IMR-90 (cell line): ENCODE measurements at regions not wholly inside any gene's neighbourhood (a gene's known extent, or its start where the extent isn't known, plus 50 kb on each side); places are given as distances from the start of the nearest gene placed in this dataset.

Experiments used
- ATAC-seq: fragments of 200-7000 bp; cut with Tn5 transposase; 2 replicates; pipeline ENCODE4 v1.9.1; 2020; ENCODE audit warnings: low read depth, mild to moderate bottlenecking, moderate library complexity
- BruUV-seq: library from RNA; stranded (reverse); fragments of 400-500 nt; replicated peaks from 2 replicates; lab custom pipeline; 2021; lab: Mats Ljungman, UMichigan
- CTCF ChIA-PET: fragments of 300-600 bp; formaldehyde crosslinking; extraction: SDS; loops from one replicate; lab custom pipeline; 2021; ENCODE audit warnings: antibody characterized with exemption; lab: Yijun Ruan, JAX
- POLR2A ChIA-PET: fragments of 300-600 bp; sonication (Branson Sonifier 250); formaldehyde crosslinking; loops from one replicate; lab custom pipeline; 2022; ENCODE audit warnings: antibody characterized with exemption; ENCODE audit not compliant: unreplicated experiment; lab: Charles Lee
- DNase-seq: peaks from one replicate; pipeline ENCODE4 v3.0.0; 2013
- H2AFZ ChIP-seq: replicated peaks from 2 replicates; pipeline ENCODE3; 2013; ENCODE audit warnings: low read length, mild to moderate bottlenecking; ENCODE audit not compliant: poor library complexity
- H2AK5ac ChIP-seq: 2 replicates; pipeline ENCODE4 v1.6.1; 2013; ENCODE audit warnings: low read depth, low read length, inconsistent platforms
- H2AK9ac ChIP-seq: replicated peaks from 2 replicates; pipeline ENCODE3; 2013; ENCODE audit warnings: mild to moderate bottlenecking, low read depth, low read length, moderate library complexity; ENCODE audit not compliant: poor library complexity
- H2BK120ac ChIP-seq: 2 replicates; pipeline ENCODE4 v1.6.1; 2013; ENCODE audit warnings: low read depth, low read length, inconsistent platforms
- H2BK15ac ChIP-seq: 3 replicates; pipeline ENCODE4 v1.6.1; 2013; ENCODE audit warnings: low read depth, low read length, inconsistent platforms
- H2BK20ac ChIP-seq: 2 replicates; pipeline ENCODE4 v1.6.1; 2013; ENCODE audit warnings: low read depth, mild to moderate bottlenecking, inconsistent platforms, low read length, moderate library complexity
- H2BK5ac ChIP-seq: 2 replicates; pipeline ENCODE4 v1.6.1; 2013; ENCODE audit warnings: mild to moderate bottlenecking, low read depth, low read length, inconsistent platforms; ENCODE audit not compliant: poor library complexity, severe bottlenecking
- H3K14ac ChIP-seq: replicated peaks from 2 replicates; pipeline ENCODE4 v1.6.1; 2013; ENCODE audit warnings: low read depth, low read length, inconsistent platforms
- H3K18ac ChIP-seq: 2 replicates; pipeline ENCODE4 v1.6.1; 2013; ENCODE audit warnings: low read depth, low read length, control low read depth
- H3K23ac ChIP-seq: 2 replicates; pipeline ENCODE4 v1.6.1; 2013; ENCODE audit warnings: low read depth, low read length, inconsistent platforms
- H3K27ac ChIP-seq: 2 replicates; pipeline ENCODE4 v1.5.1; 2013; ENCODE audit warnings: mild to moderate bottlenecking, control low read depth, low read length; ENCODE audit not compliant: insufficient read depth
- H3K27me3 ChIP-seq: 2 replicates; pipeline ENCODE4 v1.6.1; 2013; ENCODE audit warnings: low read length; ENCODE audit not compliant: control insufficient read depth, insufficient read depth
- H3K36me3 ChIP-seq: 2 replicates; pipeline ENCODE4 v1.6.1; 2013; ENCODE audit warnings: low read length, mixed read lengths; ENCODE audit not compliant: control insufficient read depth, insufficient read depth
- H3K4ac ChIP-seq: 2 replicates; pipeline ENCODE4 v1.6.1; 2013; ENCODE audit warnings: low read depth, low read length, inconsistent platforms
- H3K4me1 ChIP-seq: 2 replicates; pipeline ENCODE4 v1.6.1; 2013; ENCODE audit warnings: low read length, mixed read lengths; ENCODE audit not compliant: control insufficient read depth, insufficient read depth
- H3K4me2 ChIP-seq: 2 replicates; pipeline ENCODE4 v1.6.1; 2013; ENCODE audit warnings: low read depth, mild to moderate bottlenecking, control low read depth, low read length, moderate library complexity
- H3K4me3 ChIP-seq: 2 replicates; pipeline ENCODE4 v1.5.1; 2013; ENCODE audit warnings: low read depth, mild to moderate bottlenecking, control low read depth, low read length, moderate library complexity; ENCODE audit not compliant: insufficient read depth
- H3K56ac ChIP-seq: 2 replicates; pipeline ENCODE4 v1.6.1; 2013; ENCODE audit warnings: low read length, inconsistent platforms; ENCODE audit not compliant: insufficient read depth; ENCODE audit errors: extremely low read depth
- H3K79me1 ChIP-seq, 2 experiments: 2 replicates each; pipeline ENCODE4 v1.6.1; 2013; ENCODE audit warnings: low read length in 2 of 2, inconsistent platforms in 1 of 2, low read depth in 1 of 2
- H3K9ac ChIP-seq: 2 replicates; pipeline ENCODE4 v1.6.1; 2013; ENCODE audit warnings: low read depth, low read length, control low read depth
- H3K9me1 ChIP-seq: 2 replicates; pipeline ENCODE4 v1.6.1; 2013; ENCODE audit warnings: low read length, inconsistent platforms; ENCODE audit not compliant: insufficient read depth
- H3K9me3 ChIP-seq: 2 replicates; pipeline ENCODE4 v1.6.1; 2013; ENCODE audit warnings: low read length; ENCODE audit not compliant: control insufficient read depth, insufficient read depth
- H4K20me1 ChIP-seq: 2 replicates; pipeline ENCODE4 v1.6.1; 2013; ENCODE audit warnings: low read length, inconsistent platforms; ENCODE audit not compliant: insufficient read depth
- H4K5ac ChIP-seq: 2 replicates; pipeline ENCODE4 v1.6.1; 2013; ENCODE audit warnings: mild to moderate bottlenecking, low read depth, low read length, control low read depth
- H4K8ac ChIP-seq, 2 experiments: 2 replicates each; pipeline ENCODE4 v1.6.1; 2013; ENCODE audit warnings: low read depth in 2 of 2, low read length in 2 of 2, control low read depth in 1 of 2, inconsistent platforms in 1 of 2
- H4K91ac ChIP-seq: 2 replicates; pipeline ENCODE4 v1.6.1; 2013; ENCODE audit warnings: low read depth, low read length, inconsistent platforms; ENCODE audit not compliant: insufficient read depth
- BHLHE40 ChIP-seq: fragments of 150-350 bp; IDR thresholded peaks from 2 replicates; pipeline ENCODE4 v1.6.1; 2016; ENCODE audit warnings: mild to moderate bottlenecking, low read depth, low read length
- CHD1 ChIP-seq: IDR thresholded peaks from 2 replicates; pipeline ENCODE4 v1.6.1; 2012; ENCODE audit warnings: low read depth, low read length, improper control_type of control experiment
- FOS ChIP-seq: fragments of 150-350 bp; IDR thresholded peaks from 2 replicates; pipeline ENCODE4 v1.6.1; 2016; ENCODE audit warnings: low read depth, low read length
- MAZ ChIP-seq: IDR thresholded peaks from 2 replicates; pipeline ENCODE4 v1.6.1; 2012; ENCODE audit warnings: low read depth, mild to moderate bottlenecking, low read length, improper control_type of control experiment, moderate library complexity, borderline replicate concordance
- NFE2L2 ChIP-seq: fragments of 150-350 bp; IDR thresholded peaks from 2 replicates; pipeline ENCODE4 v1.6.1; 2016; ENCODE audit warnings: low read depth, mild to moderate bottlenecking, low read length
- POLR2A ChIP-seq: IDR thresholded peaks from 2 replicates; pipeline ENCODE4 v1.6.1; 2012; ENCODE audit warnings: mild to moderate bottlenecking, low read depth, low read length
- RFX5 ChIP-seq: IDR thresholded peaks from 2 replicates; pipeline ENCODE4 v1.8.0; 2012; ENCODE audit warnings: low read depth, mild to moderate bottlenecking, low read length, moderate library complexity
- SMC3 ChIP-seq: fragments of 150-350 bp; IDR thresholded peaks from 2 replicates; pipeline ENCODE4 v1.6.1; 2016; ENCODE audit warnings: low read depth, mild to moderate bottlenecking, antibody characterized with exemption, low read length, moderate library complexity
- WGBS, 2 experiments: methylation state at CpG; one replicate each; pipeline versions ENCODE4 v1.1.5 to v1.1.7; 2013; ENCODE audit warnings: missing lambda C conversion rate in 2 of 2; ENCODE audit not compliant: insufficient read length in 1 of 2; ENCODE audit errors: extremely low coverage in 2 of 2; 5-methylcytosine and 5-hydroxymethylcytosine counted together
- dilution Hi-C: fragments of 300-500 bp; cut with HindIII; formaldehyde crosslinking; loops from one replicate; pipeline ENCODE4 v1.14.3; 2018; ENCODE audit warnings: low sequenced_read_pairs; ENCODE audit not compliant: unreplicated experiment
- in situ Hi-C: fragments of 300-500 bp; cut with MboI; formaldehyde crosslinking; loops from 3 replicates; pipeline ENCODE4 v1.14.3; 2019; ENCODE audit warnings: low sequenced_read_pairs, inconsistent platforms, mixed read lengths
- intact Hi-C: fragments of 100-400 bp; cut with micrococcal nuclease; formaldehyde crosslinking; loops from 2 replicates; pipeline ENCODE4 v1.10.0; 2022
- TF ChIP-seq, protein P1 (sequence below): fragments of 150-350 bp; IDR thresholded peaks from 2 replicates; pipeline ENCODE4 v1.6.1; 2017; ENCODE audit warnings: mild to moderate bottlenecking, antibody characterized with exemption, low read length, low read depth
- TF ChIP-seq, protein P2 (sequence below): fragments of 150-350 bp; IDR thresholded peaks from 2 replicates; pipeline ENCODE4 v1.6.1; 2016; ENCODE audit warnings: low read depth, mild to moderate bottlenecking, low read length, moderate library complexity, borderline replicate concordance

DNA sequence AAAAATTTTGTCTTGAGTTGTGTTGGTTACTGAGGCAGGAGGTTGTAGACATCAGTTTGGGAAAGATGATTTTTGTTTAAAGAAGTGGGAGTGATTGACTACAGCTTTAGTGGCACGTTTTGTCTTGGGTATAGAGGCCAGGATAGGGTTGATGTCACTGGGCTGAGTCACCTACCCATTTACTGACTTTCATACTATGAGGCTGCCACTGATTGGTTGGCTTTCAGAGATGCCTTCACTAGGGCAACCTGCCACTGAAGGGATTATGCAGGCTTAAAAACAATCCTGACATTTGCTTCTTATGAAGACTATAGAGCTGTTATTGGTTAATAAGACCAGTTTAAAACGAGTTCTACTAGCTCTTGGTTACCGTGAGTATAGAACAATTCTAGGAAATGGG is 479.1 kb downstream of the SOX11 start:
- Histone ChIP-seq H3K9me1 (no peaks in the 10 kb centered on the region), H2BK120ac (no peak overlapping the region), H2AFZ (no peak overlapping the region), H4K91ac (no peak overlapping the region), H3K4ac (no peak overlapping the region), H4K8ac (no peak overlapping the region), H2BK15ac (no peak overlapping the region), H2BK5ac (no peak overlapping the region), H3K27ac (no peak overlapping the region), H4K5ac (no peak overlapping the region), H3K27me3 (no peaks in the 10 kb centered on the region; the same call in 1 of the 2 replicates), H3K56ac (no peak overlapping the region), H3K18ac (no peak overlapping the region), H3K23ac (no peak overlapping the region), H3K14ac (no peak overlapping the region), H3K9me3 (peaks cover 2% of the 10 kb centered on the region; the same call in 1 of the 2 replicates), H3K4me1 (no peaks in the 10 kb centered on the region), H3K79me1 (no peaks in the 10 kb centered on the region), H3K4me2 (no peak overlapping the region), H3K4me3 (no peak overlapping the region), H3K36me3 (no peaks in the 10 kb centered on the region), H2BK20ac (no peak overlapping the region), H2AK9ac (no peak overlapping the region), H2AK5ac (no peak overlapping the region), H4K20me1 (no peaks in the 10 kb centered on the region), H3K9ac (no peak overlapping the region)
- BruUV-seq: no TSS peak
- dilution Hi-C loops (no loop called here), intact Hi-C loops (no loop called here), in situ Hi-C loops (no loop called here)
- no CpG with 5 or more reads among the region's 3 CpGs for WGBS, 2 experiments
- ChIA-PET CTCF (no interaction called here), POLR2A (no interaction called here)
- no peak for DNase-seq
- no peak for ATAC-seq
- no peak for TF ChIP-seq POLR2A
- TF ChIP-seq, protein P1, sequence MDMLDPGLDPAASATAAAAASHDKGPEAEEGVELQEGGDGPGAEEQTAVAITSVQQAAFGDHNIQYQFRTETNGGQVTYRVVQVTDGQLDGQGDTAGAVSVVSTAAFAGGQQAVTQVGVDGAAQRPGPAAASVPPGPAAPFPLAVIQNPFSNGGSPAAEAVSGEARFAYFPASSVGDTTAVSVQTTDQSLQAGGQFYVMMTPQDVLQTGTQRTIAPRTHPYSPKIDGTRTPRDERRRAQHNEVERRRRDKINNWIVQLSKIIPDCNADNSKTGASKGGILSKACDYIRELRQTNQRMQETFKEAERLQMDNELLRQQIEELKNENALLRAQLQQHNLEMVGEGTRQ: no peak
- no peak for TF ChIP-seq FOS
- TF ChIP-seq, protein P2, sequence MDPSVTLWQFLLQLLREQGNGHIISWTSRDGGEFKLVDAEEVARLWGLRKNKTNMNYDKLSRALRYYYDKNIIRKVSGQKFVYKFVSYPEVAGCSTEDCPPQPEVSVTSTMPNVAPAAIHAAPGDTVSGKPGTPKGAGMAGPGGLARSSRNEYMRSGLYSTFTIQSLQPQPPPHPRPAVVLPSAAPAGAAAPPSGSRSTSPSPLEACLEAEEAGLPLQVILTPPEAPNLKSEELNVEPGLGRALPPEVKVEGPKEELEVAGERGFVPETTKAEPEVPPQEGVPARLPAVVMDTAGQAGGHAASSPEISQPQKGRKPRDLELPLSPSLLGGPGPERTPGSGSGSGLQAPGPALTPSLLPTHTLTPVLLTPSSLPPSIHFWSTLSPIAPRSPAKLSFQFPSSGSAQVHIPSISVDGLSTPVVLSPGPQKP: no peak
- no peak for TF ChIP-seq CHD1
- TF ChIP-seq SMC3: no peak
- no peak for TF ChIP-seq RFX5
- TF ChIP-seq NFE2L2: no peak
- no peak for TF ChIP-seq MAZ
- TF ChIP-seq BHLHE40: no peak
